ELF-1 (cell line): ENCODE measurements at regions not wholly inside any gene's neighbourhood (a gene's known extent, or its start where the extent isn't known, plus 50 kb on each side); places are given as distances from the start of the nearest gene placed in this dataset.

Experiments
- DNase-seq: peaks from one replicate; pipeline ENCODE4 v3.0.0-alpha.2; 2016; ENCODE audit warnings: low read depth, low spot score

DNA sequence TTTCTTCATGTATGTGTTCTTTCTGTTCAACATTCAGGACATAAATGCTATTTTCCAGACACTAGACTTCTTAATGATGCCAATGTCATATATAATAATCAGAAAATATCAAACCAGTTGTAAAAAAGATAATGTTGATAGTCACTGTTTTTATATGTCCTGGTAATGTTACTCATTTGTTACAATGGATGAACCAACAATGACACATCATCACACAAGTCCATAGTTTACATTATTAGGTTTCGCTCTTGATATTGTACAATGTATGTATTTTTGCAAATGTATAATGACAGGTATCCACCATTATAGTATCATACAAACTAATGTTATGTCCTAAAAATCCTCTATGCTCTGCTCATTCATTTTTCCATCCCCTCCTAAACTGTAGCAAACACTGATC, 243.8 kb upstream of the CDIN1 start:
- no peak for DNase-seq

DNA sequence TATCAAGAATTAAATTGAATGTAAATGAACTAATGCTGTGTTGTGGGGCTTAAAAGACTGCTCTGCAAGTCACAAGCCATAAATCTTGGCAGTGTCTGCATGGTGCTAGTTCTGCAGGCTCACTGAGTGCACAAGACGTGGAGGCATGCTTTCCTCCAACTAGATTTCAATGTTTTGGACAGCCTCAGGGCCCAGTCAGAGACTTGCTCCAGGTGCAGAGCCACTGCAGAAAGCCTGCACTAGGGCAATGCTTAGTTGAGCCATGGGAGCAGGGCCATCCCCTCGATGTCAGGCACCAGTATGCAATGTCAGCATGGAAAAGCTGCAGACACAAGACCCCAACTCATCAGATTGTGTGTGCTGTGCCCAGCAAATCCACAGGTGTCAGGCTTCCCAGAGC, 234.5 kb upstream of the CDIN1 start:
- DNase-seq, result no peak

- DNase-seq, result no peak
Observed at GRCh38 chr15:36347272-36347858, 232.1 kb upstream of the CDIN1 start.

DNA sequence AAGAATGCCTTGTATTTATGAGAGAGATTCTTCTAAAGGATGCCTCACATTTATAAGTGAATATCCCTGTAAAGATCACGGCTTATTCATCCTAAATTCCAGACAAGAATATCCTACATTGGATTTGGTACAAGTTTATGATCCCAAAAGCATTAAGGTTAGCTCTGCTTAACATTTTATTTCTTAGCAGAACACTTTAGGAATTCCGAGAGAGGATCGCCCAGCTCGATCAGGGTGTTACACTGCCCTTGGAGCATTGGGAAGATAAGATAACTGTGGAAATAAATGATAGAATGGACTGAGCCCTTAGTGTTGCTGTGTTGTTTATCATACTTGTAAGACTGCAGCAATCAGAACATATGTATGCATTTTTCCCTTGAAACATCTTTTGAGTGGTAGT, 223.0 kb upstream of the CDIN1 start:
- no peak for DNase-seq

DNA sequence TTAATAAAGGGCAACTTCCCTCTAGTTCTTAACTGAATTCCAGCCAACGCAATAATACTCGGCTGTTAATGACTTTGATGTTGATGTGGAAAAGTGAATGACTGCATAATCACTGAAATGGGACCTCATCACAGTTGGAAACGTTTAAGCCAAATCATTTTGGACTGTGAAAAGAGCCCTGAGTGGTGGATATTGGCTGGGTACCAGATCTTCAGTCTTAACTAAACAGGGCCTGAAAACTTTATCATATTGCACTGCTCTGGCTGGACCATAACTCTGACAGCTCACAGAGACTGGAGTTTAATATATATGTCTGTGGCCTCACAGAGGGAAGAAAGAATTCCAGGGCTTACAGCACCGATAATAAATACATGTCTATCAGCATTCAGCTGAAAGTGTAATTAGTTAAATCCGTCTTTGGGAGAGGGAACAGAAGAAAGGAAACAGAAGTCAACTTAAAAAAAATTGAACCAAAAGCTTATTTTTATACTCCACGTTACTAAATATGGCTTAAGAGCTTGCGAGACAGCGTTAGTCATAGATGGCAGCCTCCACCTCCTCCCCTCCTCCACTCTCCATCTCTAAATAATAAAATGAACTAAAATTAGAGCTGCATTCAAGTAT, 222.3 kb upstream of the CDIN1 start:
- no peak for DNase-seq

DNA sequence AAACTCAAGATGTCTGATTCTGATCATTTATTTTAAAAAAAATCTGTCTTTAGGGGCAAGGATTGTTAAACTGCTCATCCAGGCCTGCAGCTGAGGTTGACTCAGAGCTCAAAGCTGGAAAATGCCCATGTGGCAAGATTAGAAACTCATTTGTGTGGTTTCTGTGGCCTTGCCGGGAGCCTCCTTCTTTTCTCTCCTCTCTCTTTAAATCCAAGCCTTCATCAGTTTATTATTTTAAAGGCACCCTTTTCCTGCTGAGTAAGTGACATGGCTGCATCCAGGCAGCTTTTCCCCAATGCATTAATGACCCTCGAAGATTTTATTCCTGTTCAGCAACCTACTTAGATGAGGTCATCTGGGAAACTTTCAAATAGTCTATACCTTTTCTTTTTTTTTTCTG, 221.3 kb upstream of the CDIN1 start:
- DNase-seq, result no peak

DNA sequence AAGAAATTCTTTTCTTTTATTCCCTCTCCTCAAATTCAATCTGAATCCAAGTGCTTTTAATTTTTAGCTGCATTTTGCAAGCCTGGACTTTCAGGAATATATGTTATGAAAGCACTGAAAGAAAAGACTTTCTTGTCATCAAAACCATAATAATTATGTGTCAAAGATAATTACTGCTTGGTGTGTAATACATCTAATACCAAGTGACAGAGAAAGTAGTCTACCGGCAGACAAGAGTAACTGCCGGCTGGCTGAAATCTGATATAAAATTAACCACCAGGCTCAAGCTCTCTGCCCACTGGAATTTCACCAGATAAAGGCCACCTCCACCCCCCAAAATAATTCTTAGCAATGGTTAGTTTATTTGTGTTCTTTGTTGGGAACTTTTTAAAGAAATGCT, 220.9 kb upstream of the CDIN1 start:
- no peak for DNase-seq

- DNase-seq, result peak; percentile 8
Observed at GRCh38 chr15:36359286-36359685, 220.1 kb upstream of the CDIN1 start.

GRCh38 chr15:36361351-36361870, 218.0 kb upstream of the CDIN1 start:
- DNase-seq, result no peak

DNA sequence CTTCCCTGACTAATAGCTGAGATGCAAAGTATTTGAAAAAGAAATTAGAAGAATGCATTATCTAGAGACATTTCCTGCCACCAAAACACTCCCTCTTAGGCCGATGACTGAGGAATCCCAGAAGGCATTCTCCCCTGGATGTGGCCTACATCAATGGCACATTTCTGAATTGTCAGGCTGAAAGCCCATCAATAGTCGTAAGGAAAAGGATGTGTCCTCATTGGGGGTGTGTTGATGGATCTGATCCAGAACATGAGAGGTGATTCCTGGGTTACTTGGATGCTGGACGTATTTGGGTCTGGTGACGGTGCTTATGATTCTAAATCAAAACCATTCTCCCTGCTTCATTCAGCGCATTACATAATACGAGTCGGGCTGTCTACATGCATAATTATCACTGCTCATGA, 216.9 kb upstream of the CDIN1 start:
- peak; percentile 26 for DNase-seq

- DNase-seq, result no peak
Observed at GRCh38 chr15:36363335-36363734, 216.1 kb upstream of the CDIN1 start.

- DNase-seq, result no peak
Observed at GRCh38 chr15:36364377-36364776, 215.0 kb upstream of the CDIN1 start.

- DNase-seq, result no peak
Observed at GRCh38 chr15:36365963-36366362, 213.5 kb upstream of the CDIN1 start.

DNA sequence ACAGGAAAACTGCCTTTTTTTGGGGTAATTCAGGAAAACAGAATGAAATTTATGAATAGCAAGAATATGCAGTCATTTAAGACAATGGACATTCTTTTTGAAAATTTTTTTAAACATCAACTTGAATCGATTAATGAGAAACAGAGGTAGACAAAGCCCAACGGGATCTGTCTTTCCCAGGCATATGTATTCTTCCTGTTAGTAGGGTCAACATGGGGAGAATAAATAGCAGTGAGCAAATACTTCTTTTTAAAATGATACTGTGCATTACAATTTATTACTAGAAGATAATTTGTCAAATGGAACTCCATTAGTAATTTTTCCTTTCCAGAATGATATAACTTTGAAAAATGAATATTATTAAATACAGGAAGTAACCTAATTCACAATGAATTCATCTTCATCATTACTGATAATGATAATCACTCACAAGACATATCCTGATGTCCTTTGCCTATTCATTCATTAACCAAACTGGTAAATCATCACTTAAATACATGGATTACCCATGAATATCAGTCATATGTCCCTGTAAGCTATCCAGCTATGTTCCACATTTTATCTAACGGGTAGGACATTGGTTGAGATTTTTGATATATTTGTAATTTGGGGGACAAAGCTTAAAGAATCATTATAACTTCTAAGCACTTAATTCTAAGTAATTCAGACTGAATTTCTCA, 209.2 kb upstream of the CDIN1 start:
- DNase-seq, result no peak

DNA sequence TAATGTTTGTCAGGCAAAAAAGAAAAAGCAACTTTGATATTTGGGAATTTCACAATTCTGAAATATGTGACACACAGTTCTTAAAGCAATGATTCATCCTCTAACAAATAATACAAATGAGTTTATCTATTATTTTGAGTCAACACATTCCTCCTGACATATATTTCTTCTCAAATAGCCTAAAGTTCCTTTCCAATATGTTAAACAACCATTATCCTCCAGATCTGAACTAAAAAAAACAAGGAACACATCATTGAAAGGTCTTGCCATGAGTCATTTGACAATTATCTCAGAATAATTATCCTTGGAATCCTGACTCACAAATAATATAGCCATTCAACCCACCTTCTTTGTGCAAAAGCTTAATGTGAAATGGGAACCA, 208.7 kb upstream of the CDIN1 start:
- no peak for DNase-seq

DNA sequence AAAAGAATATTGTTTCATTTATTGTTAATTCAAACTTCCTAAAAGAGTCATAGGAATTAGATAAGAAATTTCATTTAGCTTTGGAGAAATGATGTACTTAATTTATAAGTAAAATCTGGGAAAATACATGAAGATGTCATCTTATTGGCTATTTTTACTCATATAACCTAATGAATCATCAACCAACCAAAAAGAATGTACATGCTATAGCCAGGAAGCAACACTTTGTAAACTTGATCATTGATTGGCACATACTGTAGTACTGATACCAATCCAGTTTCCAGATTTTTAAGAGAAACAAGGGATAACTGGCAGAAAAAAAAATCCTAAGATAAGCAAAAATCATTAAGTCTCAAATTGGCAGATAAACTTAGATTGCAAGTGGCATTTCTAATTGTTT, 207.9 kb upstream of the CDIN1 start:
- no peak for DNase-seq

DNA sequence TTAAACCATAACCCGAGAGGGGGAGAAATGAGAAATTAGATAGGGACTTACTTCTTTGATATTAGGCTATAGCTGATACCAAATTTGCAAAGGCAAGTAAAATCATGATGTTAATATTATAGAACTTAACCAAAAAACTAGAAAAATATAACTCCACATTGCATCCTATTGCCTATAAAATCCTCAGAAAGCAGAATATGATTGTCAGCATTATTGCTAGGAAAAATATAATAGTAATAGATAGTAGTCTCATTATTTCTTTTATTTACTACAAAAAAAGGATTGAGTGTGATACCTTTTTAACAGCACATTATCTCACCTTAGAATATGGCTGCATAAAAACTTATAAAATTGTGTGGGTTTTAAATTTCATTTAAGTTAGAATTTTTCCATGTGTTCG, 206.5 kb upstream of the CDIN1 start:
- no peak for DNase-seq

DNA sequence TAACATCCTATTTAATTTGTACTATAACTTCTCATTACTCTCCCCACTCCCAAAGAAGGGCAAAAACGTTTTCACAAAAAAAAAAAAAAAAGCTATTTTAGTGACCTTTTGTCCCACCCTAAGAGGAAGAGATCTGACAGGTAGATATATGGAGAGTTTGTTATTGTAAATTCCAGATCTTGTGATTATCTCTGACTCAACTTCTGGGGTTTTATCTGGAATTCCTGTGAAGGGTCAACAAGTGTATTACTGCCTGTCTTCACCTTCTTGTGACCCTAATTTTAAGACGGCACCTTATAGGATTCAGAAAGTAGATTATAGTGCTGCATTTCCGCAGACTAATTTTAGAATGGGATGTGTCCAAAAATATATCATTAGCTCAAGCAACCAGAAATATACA, 205.9 kb upstream of the CDIN1 start:
- no peak for DNase-seq

DNA sequence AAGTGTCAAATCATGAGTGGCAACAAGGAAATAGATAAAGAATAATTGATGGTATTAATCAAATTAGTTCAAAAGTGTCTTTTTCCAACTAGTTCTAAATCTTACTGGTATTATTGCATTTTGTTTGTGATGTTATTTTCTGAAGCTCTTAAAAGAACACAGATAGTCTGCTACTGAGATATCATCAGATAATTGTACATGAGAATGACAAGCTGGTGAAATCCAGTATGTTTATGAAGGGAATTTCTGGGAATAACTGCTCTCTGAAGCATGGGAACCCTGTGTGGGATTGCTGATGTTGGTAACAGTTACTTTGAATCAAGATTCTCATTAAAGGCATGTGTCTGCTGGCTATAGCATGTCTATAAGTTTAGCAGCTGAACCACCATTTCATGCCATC, 190.3 kb upstream of the CDIN1 start:
- DNase-seq, result no peak

DNA sequence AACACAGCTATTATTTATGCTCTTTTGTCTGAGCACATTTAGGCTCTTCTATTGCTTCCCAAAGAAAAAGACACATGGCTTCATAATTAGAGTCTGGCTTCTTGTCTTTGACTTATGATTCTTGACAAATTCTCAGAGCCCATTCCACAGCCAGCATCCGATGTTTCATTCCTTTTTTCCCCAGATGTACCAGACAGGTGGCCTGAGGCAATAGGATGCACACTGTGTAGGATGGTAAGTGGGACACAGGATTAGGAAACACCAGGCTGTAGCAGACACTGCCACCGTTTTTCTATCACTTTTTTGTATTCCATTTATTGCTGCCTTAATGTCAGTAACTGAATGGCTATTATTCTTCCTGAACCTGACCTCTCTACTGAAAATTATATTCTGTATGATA, 188.9 kb upstream of the CDIN1 start:
- DNase-seq, result no peak

GRCh38 chr15:36392676-36393266, 186.7 kb upstream of the CDIN1 start:
- DNase-seq, result no peak

DNA sequence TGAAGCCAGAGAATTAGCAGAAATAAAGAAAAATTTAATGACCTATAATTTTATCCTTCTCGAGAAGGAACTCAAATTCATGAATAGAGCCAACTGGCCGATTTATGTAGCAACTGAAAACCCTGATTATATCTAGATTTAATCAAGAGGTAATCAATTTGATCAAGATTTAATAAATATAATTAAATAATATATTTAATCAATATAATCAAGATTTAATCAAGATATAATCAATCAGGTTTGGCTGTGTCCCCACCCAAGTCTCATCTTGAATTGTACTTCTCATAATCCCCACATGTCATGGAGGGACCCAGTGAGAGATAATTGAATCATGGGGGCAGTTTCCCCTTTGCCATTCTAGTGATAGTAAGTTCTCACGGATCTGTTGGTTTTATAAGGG, 181.2 kb upstream of the CDIN1 start:
- no peak for DNase-seq

DNA sequence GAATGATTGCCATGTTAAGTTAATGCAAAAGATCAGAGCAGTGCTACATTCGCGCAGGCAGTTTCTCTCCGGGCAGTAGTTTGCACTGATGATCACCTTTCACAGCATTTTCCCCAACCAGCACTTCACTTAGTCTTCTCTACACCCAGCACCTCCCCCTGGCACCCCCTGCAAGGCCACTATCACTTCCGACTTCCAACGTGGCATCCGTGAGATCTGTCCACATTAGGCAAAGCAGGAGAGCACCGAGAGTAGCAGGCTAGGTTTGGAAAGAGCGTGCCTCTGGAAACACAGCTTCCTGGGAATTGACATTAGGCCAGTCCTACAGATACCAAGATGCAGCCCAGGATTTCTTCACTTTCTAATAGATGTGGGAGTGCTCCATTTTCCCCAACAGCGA, 180.2 kb upstream of the CDIN1 start:
- DNase-seq, result no peak
